ENCODE measurements at regions not wholly inside any gene's neighbourhood (a gene's known extent, or its start where the extent isn't known, plus 50 kb on each side); places are given as distances from the start of the nearest gene placed in this dataset.

- no peak for TF ChIP-seq CTCF (IDR thresholded peaks at IDR 0.05)
- TF ChIP-seq EZH2 (IDR thresholded peaks at IDR 0.05; ENCODE audit: borderline replicate concordance, insufficient read depth, low read depth, low read length, poor library complexity, severe bottlenecking): no peak
Observed at GRCh38 chr5:166509085-166509484, 1782.4 kb upstream of the WWC1 start.
